GM12891 (cell line): ENCODE measurements at regions not wholly inside any gene's neighbourhood (a gene's known extent, or its start where the extent isn't known, plus 50 kb on each side); places are given as distances from the start of the nearest gene placed in this dataset.

Source experiments
- POLR2A ChIP-seq: IDR thresholded peaks from 2 replicates; pipeline ENCODE4 v1.6.1; 2011; ENCODE audit warnings: low read depth, low read length, control low read depth
- TAF1 ChIP-seq: IDR thresholded peaks from 2 replicates; pipeline ENCODE4 v1.6.1; 2011; ENCODE audit warnings: low read depth, low read length, control low read depth

- TF ChIP-seq TAF1 (no peak), POLR2A (no peak)
Measured at GRCh38 chr2:113822087-113822815, 65.8 kb upstream of the SLC35F5 start.
